ENCODE measurements at regions not wholly inside any gene's neighbourhood (a gene's known extent, or its start where the extent isn't known, plus 50 kb on each side); places are given as distances from the start of the nearest gene placed in this dataset.

GRCh38 chr21:24255591-24255990 lies 1351.7 kb downstream of the MRPL39 start:
- peaks cover 7% of the 10 kb centered on the region for H3K36me3 Mint-ChIP-seq
- H3K27ac Mint-ChIP-seq: no peak overlapping the region
- H3K4me1 Mint-ChIP-seq: no peaks in the 10 kb centered on the region
- intact Hi-C loops (cut with micrococcal nuclease): no loop called here
- Histone ChIP-seq H3K36me3 (ENCODE audit: control insufficient read depth, insufficient read depth, low read length) (no peaks in the 10 kb centered on the region), H3K4me3 (ENCODE audit: low read length) (no peak overlapping the region), H3K27ac (ENCODE audit: low read length) (no peak overlapping the region), H3K27me3 (ENCODE audit: control insufficient read depth, insufficient read depth, low read length) (no peaks in the 10 kb centered on the region), H3K4me1 (ENCODE audit: control insufficient read depth, insufficient read depth, low read length) (no peaks in the 10 kb centered on the region), H3K9me3 (ENCODE audit: control insufficient read depth, insufficient read depth, low read length) (no peaks in the 10 kb centered on the region)
- TF ChIP-seq CTCF (IDR thresholded peaks at IDR 0.05): no peak
- WGBS (ENCODE audit: insufficient coverage): 67% methylated on average over 3 of the region's 3 CpGs
- peaks cover under 1 to 14% of the 10 kb centered on the region in 2 donors for H3K9me3 Mint-ChIP-seq
- no peak for DNase-seq
- no peak overlapping the region for H3K4me3 Mint-ChIP-seq
- no peaks in the 10 kb centered on the region for H3K27me3 Mint-ChIP-seq (ENCODE audit: low read depth in 2 of 2)
- ATAC-seq: no peak

- no peaks in the 10 kb centered on the region for H3K9me3 ChIP-seq (ENCODE audit: control insufficient read depth, insufficient read depth, low read length)
- intact Hi-C loops (cut with micrococcal nuclease): no loop called here
- Mint-ChIP-seq H3K9me3 (peaks cover 8 to 12% of the 10 kb centered on the region in 2 donors), H3K27ac (no peak overlapping the region), H3K4me3 (no peak overlapping the region), H3K36me3 (no peaks in the 10 kb centered on the region), H3K27me3 (ENCODE audit: low read depth in 2 of 2) (no peaks in the 10 kb centered on the region), H3K4me1 (no peaks in the 10 kb centered on the region)
- no peaks in the 10 kb centered on the region for H3K27me3 ChIP-seq (ENCODE audit: control insufficient read depth, insufficient read depth, low read length)
- no peak overlapping the region for H3K4me3 ChIP-seq (ENCODE audit: low read length)
- H3K27ac ChIP-seq (ENCODE audit: low read length): no peak overlapping the region
- no CpG with 5 or more reads among the region's 1 CpG for WGBS (ENCODE audit: insufficient coverage)
- no peak for TF ChIP-seq CTCF (IDR thresholded peaks at IDR 0.05)
- DNase-seq: no peak
- no peaks in the 10 kb centered on the region for H3K4me1 ChIP-seq (ENCODE audit: control insufficient read depth, insufficient read depth, low read length)
- H3K36me3 ChIP-seq (ENCODE audit: control insufficient read depth, insufficient read depth, low read length): no peaks in the 10 kb centered on the region
- ATAC-seq: no peak
Measured at GRCh38 chr21:24225431-24225830, 1381.8 kb downstream of the MRPL39 start.

DNA sequence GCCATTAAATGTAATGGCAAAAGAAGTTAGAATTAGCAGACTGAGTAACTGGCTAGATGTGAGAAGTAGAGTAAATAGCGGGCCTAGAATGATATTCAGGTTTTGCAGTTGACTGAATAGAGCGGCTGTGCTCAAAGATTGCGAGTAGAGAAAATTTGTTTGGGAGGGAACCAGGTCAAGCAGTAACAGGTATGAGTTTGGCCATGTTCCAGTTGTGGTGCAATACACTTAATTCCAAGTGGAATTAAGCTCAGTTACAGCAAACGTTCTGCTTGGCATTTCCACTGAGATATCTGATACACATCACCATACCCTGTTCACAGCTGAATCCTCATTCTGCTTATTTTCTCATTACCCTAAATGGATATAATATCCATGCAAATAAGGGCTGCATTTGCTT lies 1382.9 kb downstream of the MRPL39 start:
- intact Hi-C loops (cut with micrococcal nuclease): no loop called here
- Histone ChIP-seq H3K4me1 (ENCODE audit: control insufficient read depth, insufficient read depth, low read length) (no peaks in the 10 kb centered on the region), H3K36me3 (ENCODE audit: control insufficient read depth, insufficient read depth, low read length) (no peaks in the 10 kb centered on the region), H3K27me3 (ENCODE audit: control insufficient read depth, insufficient read depth, low read length) (no peaks in the 10 kb centered on the region), H3K4me3 (ENCODE audit: low read length) (no peak overlapping the region), H3K27ac (ENCODE audit: low read length) (no peak overlapping the region), H3K9me3 (ENCODE audit: control insufficient read depth, insufficient read depth, low read length) (no peaks in the 10 kb centered on the region)
- H3K4me3 Mint-ChIP-seq: no peak overlapping the region
- no peaks in the 10 kb centered on the region for H3K36me3 Mint-ChIP-seq
- DNase-seq (no peak), ATAC-seq (no peak)
- 92% methylated on average over 4 of the region's 4 CpGs for WGBS (ENCODE audit: insufficient coverage)
- no peak for TF ChIP-seq CTCF (IDR thresholded peaks at IDR 0.05)
- peaks cover 8 to 12% of the 10 kb centered on the region in 2 donors for H3K9me3 Mint-ChIP-seq
- no peaks in the 10 kb centered on the region for H3K4me1 Mint-ChIP-seq
- H3K27me3 Mint-ChIP-seq (ENCODE audit: low read depth in 2 of 2): no peaks in the 10 kb centered on the region
- H3K27ac Mint-ChIP-seq: no peak overlapping the region

DNA sequence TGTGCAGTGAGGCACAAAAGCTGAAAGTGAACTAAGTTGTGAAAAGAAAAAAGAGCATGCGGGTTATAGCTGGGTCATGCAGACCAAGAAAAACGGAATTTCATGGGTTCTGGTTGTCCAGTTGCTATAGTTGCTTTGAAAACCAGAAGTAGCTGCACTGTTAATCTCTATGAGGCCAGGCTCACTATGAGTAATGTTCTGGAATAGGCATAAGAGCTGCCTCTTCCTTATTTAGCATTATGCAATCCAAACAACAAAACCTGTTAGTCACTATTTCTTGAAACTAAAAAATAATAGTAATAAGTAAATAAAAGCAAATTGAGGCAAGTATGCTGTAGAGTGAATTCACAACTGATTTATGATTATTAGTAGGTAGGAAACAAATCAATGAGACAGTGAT lies 1383.7 kb downstream of the MRPL39 start:
- no peak for TF ChIP-seq CTCF (IDR thresholded peaks at IDR 0.05)
- H3K36me3 ChIP-seq (ENCODE audit: control insufficient read depth, insufficient read depth, low read length): no peaks in the 10 kb centered on the region
- no peaks in the 10 kb centered on the region for H3K27me3 Mint-ChIP-seq (ENCODE audit: low read depth in 2 of 2)
- ATAC-seq (no peak), DNase-seq (no peak)
- no peaks in the 10 kb centered on the region for H3K36me3 Mint-ChIP-seq
- 85% methylated on average over 2 of the region's 2 CpGs for WGBS (ENCODE audit: insufficient coverage)
- H3K4me1 ChIP-seq (ENCODE audit: control insufficient read depth, insufficient read depth, low read length): no peaks in the 10 kb centered on the region
- no peak overlapping the region for H3K27ac ChIP-seq (ENCODE audit: low read length)
- H3K27ac Mint-ChIP-seq: no peak overlapping the region
- no peak overlapping the region for H3K4me3 Mint-ChIP-seq
- intact Hi-C loops (cut with micrococcal nuclease): no loop called here
- no peaks in the 10 kb centered on the region for H3K9me3 ChIP-seq (ENCODE audit: control insufficient read depth, insufficient read depth, low read length)
- no peaks in the 10 kb centered on the region for H3K27me3 ChIP-seq (ENCODE audit: control insufficient read depth, insufficient read depth, low read length)
- no peak overlapping the region for H3K4me3 ChIP-seq (ENCODE audit: low read length)
- peaks cover 10 to 12% of the 10 kb centered on the region in 2 donors for H3K9me3 Mint-ChIP-seq
- no peaks in the 10 kb centered on the region for H3K4me1 Mint-ChIP-seq

Data from natural killer cell (primary cell).